ENCODE measurements at regions not wholly inside any gene's neighbourhood (a gene's known extent, or its start where the extent isn't known, plus 50 kb on each side); places are given as distances from the start of the nearest gene placed in this dataset.
"Not testable (repeated sequence)": the region's sequence is repeated elsewhere in the genome, so short reads cannot be mapped to it uniquely, and the experiment has no call there.

DNA sequence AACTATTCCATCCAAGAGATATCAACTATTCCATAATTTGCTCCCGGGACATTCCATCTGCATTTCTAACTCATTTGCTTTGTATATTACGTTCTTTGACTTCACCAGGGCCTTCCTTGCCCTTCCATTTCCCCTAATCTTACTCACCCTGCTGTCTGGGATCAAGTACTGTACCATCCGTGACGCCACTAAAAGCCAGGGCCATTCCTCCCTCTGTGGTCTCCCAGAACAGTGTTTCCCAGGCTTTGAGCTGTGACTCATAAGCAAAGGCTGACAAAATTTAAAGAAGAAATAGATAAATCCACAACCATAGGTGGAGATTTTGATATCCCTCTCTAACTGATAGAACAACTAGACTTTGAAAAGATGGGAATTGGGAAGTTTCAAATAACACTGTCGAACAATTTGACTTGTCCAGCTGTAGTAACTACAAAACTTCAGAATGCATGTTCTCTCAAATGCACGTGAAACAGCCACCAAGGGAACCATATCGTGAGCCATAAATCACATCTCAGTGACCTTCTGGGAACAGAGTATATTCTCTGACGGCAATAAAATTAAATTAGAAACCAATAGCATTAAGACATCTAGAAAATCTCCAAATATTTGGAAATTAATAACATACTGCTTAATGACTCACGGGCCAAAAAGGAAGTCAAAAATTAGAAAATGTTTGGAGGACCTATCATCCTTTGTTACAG is 501.0 kb downstream of the SETD4 start:
- H3K27ac Mint-ChIP-seq = peak overlapping the region in 1 of 7 donors; percentile 10
- peaks cover 24% of the 10 kb centered on the region for H3K4me1 Mint-ChIP-seq
- no peaks in the 10 kb centered on the region for H3K9me3 ChIP-seq (replicated peaks in 1 of 2; ENCODE audit: control insufficient read depth in 1 of 2, insufficient read depth in 1 of 2, low read length in 2 of 2)
- intact Hi-C loops (cut with micrococcal nuclease) = no loop called here
- no peak overlapping the region for H3K4me3 ChIP-seq (replicated peaks in 1 of 3; ENCODE audit: low read depth in 2 of 3, low read length in 3 of 3)
- no peak for TF ChIP-seq CTCF (IDR thresholded peaks at IDR 0.05)
- peaks cover 0 to 2% (median 0%) of the 10 kb centered on the region in 3 donors for H3K27me3 Mint-ChIP-seq (ENCODE audit: low read depth in 3 of 3)
- no peak overlapping the region for H3K4me3 Mint-ChIP-seq
- no peak for DNase-seq
- peaks cover 0 to 2% (median 0%) of the 10 kb centered on the region in 7 donors for H3K9me3 Mint-ChIP-seq
- no peak overlapping the region for H2AFZ ChIP-seq (ENCODE audit: insufficient read depth, low read depth, low read length, poor library complexity, severe bottlenecking)
- 87% methylated on average over 5 of the region's 9 CpGs for WGBS (ENCODE audit: insufficient coverage)
- H3K36me3 Mint-ChIP-seq = no peaks in the 10 kb centered on the region
- no peak overlapping the region for H3K4me2 ChIP-seq (replicated peaks; ENCODE audit: extremely low read depth, low read length, poor library complexity, severe bottlenecking)
- no peaks in the 10 kb centered on the region for H3K27me3 ChIP-seq (ENCODE audit: control insufficient read depth in 2 of 2, insufficient read depth in 2 of 2, low read length in 2 of 2)
- no peaks in the 10 kb centered on the region for H3K36me3 ChIP-seq (replicated peaks in 1 of 2; ENCODE audit: control insufficient read depth in 1 of 2, insufficient read depth in 2 of 2, low read length in 2 of 2)
- no peaks in the 10 kb centered on the region for H3K79me2 ChIP-seq (ENCODE audit: insufficient read depth, low read length)
- no peak overlapping the region for H3K27ac ChIP-seq (ENCODE audit: low read depth in 1 of 2, low read length in 2 of 2)
- H3K4me1 ChIP-seq (ENCODE audit: control insufficient read depth in 1 of 2, insufficient read depth in 2 of 2, low read length in 2 of 2) = peaks cover 9 to 15% of the 10 kb centered on the region in 2 donors
- no peaks in the 10 kb centered on the region for H4K20me1 ChIP-seq (ENCODE audit: insufficient read depth, low read length)
- H3K9ac ChIP-seq (ENCODE audit: insufficient read depth, low read length, poor library complexity, severe bottlenecking) = no peak overlapping the region

DNA sequence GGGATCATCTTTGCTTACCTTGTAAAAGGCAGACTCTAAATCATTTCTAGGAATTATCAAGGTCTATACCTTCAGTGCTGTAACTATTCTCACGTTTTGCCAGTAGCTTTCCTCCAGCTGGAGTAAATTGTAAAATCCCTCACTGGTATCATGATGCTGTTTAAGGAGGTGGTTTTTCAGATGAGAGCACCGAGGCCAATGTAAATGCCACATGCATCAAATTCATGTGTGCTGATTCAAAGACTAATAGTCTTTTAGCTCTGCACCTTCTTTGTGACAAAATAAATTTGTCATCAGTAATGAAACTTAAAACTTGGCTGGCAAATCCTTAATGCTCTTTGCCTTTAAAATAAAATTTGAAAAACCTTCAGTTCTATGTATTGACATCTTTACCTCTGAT is 503.8 kb downstream of the SETD4 start:
- Histone ChIP-seq H3K4me2 (replicated peaks; ENCODE audit: extremely low read depth, low read length, poor library complexity, severe bottlenecking) (no peak overlapping the region), H4K20me1 (ENCODE audit: insufficient read depth, low read length) (no peaks in the 10 kb centered on the region), H3K4me3 (replicated peaks in 1 of 3; ENCODE audit: low read depth in 2 of 3, low read length in 3 of 3) (no peak overlapping the region), H3K79me2 (ENCODE audit: insufficient read depth, low read length) (no peaks in the 10 kb centered on the region), H3K9ac (ENCODE audit: insufficient read depth, low read length, poor library complexity, severe bottlenecking) (no peak overlapping the region), H3K36me3 (replicated peaks in 1 of 2; ENCODE audit: control insufficient read depth in 1 of 2, insufficient read depth in 2 of 2, low read length in 2 of 2) (no peaks in the 10 kb centered on the region), H3K9me3 (replicated peaks in 1 of 2; ENCODE audit: control insufficient read depth in 1 of 2, insufficient read depth in 1 of 2, low read length in 2 of 2) (no peaks in the 10 kb centered on the region), H3K27me3 (ENCODE audit: control insufficient read depth in 2 of 2, insufficient read depth in 2 of 2, low read length in 2 of 2) (no peaks in the 10 kb centered on the region), H2AFZ (ENCODE audit: insufficient read depth, low read depth, low read length, poor library complexity, severe bottlenecking) (no peak overlapping the region), H3K27ac (ENCODE audit: low read depth in 1 of 2, low read length in 2 of 2) (no peak overlapping the region), H3K4me1 (ENCODE audit: control insufficient read depth in 1 of 2, insufficient read depth in 2 of 2, low read length in 2 of 2) (peaks cover 0 to 6% of the 10 kb centered on the region in 2 donors)
- no CpG with 5 or more reads among the region's 2 CpGs for WGBS (ENCODE audit: insufficient coverage)
- DNase-seq = no peak
- TF ChIP-seq CTCF (IDR thresholded peaks at IDR 0.05) = no peak
- Mint-ChIP-seq H3K9me3 (peaks cover 0 to 5% (median 0%) of the 10 kb centered on the region in 7 donors), H3K27me3 (ENCODE audit: low read depth in 3 of 3) (peaks cover 0 to 2% (median 0%) of the 10 kb centered on the region in 3 donors), H3K4me1 (peaks cover 12% of the 10 kb centered on the region), H3K27ac (peak overlapping the region in 1 of 7 donors; percentile 54), H3K36me3 (no peaks in the 10 kb centered on the region), H3K4me3 (no peak overlapping the region)
- intact Hi-C loops (cut with micrococcal nuclease) = no loop called here

DNA sequence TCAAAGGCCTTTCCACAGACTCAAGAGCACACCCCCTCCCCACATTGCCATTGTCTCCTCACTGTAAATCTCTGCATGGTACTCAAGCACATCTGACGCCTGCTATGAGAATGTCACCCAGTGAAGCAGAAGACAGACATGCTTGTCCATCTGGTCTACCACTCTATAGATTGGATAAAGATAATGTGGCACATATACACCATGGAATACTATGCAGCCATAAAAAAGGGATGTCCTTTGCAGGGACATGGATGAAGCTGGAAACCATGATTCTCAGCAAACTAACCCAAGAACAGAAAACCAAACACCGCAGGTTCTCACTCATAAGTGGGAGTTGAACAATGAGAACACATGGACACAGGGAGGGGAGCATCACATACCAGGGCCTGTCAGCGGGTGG is 503.4 kb upstream of the RUNX1 start:
- intact Hi-C loops (cut with micrococcal nuclease); H3K27me3 ChIP-seq (ENCODE audit: control insufficient read depth in 2 of 2, insufficient read depth in 2 of 2, low read length in 2 of 2); H3K4me1 ChIP-seq (ENCODE audit: control insufficient read depth in 1 of 2, insufficient read depth in 2 of 2, low read length in 2 of 2); H3K4me2 ChIP-seq (replicated peaks; ENCODE audit: extremely low read depth, low read length, poor library complexity, severe bottlenecking); H3K9me3 ChIP-seq (replicated peaks in 1 of 2; ENCODE audit: control insufficient read depth in 1 of 2, insufficient read depth in 1 of 2, low read length in 2 of 2); H3K4me1 Mint-ChIP-seq; H2AFZ ChIP-seq (ENCODE audit: insufficient read depth, low read depth, low read length, poor library complexity, severe bottlenecking); H3K27ac ChIP-seq (ENCODE audit: low read depth in 1 of 2, low read length in 2 of 2); H3K9me3 Mint-ChIP-seq; H3K36me3 Mint-ChIP-seq; H3K79me2 ChIP-seq (ENCODE audit: insufficient read depth, low read length); H3K9ac ChIP-seq (ENCODE audit: insufficient read depth, low read length, poor library complexity, severe bottlenecking); H3K27me3 Mint-ChIP-seq (ENCODE audit: low read depth in 3 of 3); H3K36me3 ChIP-seq (replicated peaks in 1 of 2; ENCODE audit: control insufficient read depth in 1 of 2, insufficient read depth in 2 of 2, low read length in 2 of 2); H4K20me1 ChIP-seq (ENCODE audit: insufficient read depth, low read length); H3K4me3 Mint-ChIP-seq; H3K4me3 ChIP-seq (replicated peaks in 1 of 3; ENCODE audit: low read depth in 2 of 3, low read length in 3 of 3); DNase-seq: not testable (repeated sequence)
- WGBS (ENCODE audit: insufficient coverage) = no CpG with 5 or more reads among the region's 3 CpGs
- H3K27ac Mint-ChIP-seq = peak overlapping the region in 1 of 7 donors; percentile 64

Data from CD14-positive monocyte (primary cell).